ENCODE measurements at regions not wholly inside any gene's neighbourhood (a gene's known extent, or its start where the extent isn't known, plus 50 kb on each side); places are given as distances from the start of the nearest gene placed in this dataset.
"Not testable (repeated sequence)": the region's sequence is repeated elsewhere in the genome, so short reads cannot be mapped to it uniquely, and the experiment has no call there.

DNA sequence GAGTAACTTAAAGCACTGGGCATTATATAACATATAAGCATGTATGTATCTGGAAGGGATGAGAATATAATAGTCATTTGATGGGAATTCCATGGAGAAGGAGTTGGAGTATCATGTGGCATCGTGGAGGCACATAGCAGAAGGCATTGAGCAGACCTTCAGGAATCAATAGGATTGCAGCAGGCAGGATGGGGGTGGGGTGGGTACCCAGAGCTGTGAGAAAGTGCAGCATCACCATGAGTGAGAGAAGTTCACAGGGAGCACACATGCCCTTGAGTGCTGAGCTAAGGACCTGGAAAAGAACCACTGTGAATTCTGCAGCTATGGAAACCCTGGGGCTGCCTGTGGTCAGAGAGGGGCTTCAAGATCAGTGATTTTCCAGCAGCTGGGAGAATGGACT is 57.3 kb downstream of the MED10 start:
- intact Hi-C loops (cut with micrococcal nuclease): no loop called here

DNA sequence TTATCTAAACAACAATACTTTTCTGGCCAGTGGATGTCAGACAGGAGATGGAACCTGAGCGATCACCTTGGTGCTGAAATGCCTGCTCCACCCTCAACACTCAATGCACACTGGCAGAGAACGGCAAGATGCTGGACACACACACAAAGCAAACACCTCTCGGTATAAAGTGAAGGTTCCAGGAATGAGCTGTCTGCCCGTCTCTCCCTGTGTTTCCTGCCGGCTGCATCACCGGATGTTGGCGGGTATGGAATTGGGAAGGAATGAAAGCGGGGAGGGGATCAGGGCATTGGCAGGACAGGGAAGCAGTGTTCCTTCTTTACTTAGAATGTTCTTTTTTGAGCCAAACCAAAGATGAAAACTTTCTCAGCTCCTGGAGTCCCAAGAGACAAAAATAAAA is 59.2 kb downstream of the MED10 start:
- intact Hi-C loops (cut with micrococcal nuclease): no loop called here

- intact Hi-C loops (cut with micrococcal nuclease): no loop called here
Measured at GRCh38 chr5:6317116-6317798, 61.1 kb downstream of the MED10 start.

DNA sequence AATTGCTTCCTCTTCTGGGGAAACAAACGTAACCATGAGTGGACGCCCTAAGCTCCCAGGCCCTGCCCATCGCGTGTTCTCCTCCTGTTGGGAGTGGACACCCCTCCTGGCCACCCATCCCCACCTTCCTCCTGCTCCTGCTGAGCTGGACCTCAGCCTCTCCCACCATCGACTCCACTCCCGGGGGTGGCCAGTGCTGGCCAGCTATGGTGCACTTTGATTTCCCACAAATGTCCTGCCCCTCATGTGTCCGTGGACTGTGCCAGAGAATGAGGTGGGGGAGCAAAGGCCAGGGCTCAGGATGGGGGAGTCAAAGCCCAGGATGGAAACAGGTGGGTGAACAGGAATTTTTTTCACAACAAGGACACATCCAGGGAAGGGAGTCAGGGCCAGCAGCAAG is 62.8 kb downstream of the MED10 start:
- intact Hi-C loops (cut with micrococcal nuclease): no loop called here

DNA sequence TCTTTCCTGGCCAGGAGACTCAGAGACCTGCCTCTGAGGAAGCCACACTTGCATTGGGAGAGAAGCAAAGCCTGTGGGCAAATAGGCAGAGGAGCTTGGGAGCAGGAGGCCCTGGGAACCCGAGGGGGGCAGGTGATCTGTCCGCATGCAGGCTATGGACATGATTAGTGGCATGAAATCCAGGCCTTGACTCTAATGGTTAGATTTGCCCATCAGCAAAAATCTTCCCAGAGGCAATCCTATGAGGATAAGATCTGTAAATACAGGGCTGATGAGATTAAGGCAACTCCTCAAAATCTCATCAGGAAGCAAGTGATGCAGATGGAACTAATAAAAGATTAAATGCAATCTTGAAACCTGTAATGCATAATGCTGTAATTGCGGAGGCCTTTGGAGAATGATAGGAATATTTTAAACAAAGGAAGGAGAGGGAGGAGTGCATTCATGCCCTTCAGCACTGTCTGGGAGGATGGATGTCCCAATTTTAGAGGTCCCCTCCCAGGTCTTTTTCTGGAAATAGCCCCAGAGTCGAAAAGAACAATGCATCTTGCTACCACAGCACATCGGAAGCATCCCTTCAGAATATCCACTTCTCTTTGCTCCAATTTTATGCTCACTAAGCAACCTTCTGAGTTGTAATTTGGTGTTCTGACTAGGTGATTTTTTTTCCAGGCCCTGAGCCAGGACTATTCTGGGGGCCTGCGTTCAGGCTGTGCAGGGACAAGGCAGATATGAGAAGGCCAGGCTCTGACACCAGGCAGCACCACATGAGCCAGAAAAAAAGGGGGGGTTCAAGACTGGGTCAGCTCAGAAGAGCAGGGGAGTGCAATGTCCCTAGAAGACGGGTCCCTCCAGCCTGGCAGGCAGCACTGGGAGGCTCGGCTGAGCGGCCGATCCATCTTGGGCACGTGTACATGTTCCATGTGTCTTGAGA is 66.5 kb downstream of the MED10 start:
- intact Hi-C loops (cut with micrococcal nuclease): no loop called here

GRCh38 chr5:6309949-6310348 is 68.4 kb downstream of the MED10 start:
- intact Hi-C loops (cut with micrococcal nuclease): no loop called here

GRCh38 chr5:6308683-6309082 is 69.7 kb downstream of the MED10 start:
- intact Hi-C loops (cut with micrococcal nuclease): no loop called here

DNA sequence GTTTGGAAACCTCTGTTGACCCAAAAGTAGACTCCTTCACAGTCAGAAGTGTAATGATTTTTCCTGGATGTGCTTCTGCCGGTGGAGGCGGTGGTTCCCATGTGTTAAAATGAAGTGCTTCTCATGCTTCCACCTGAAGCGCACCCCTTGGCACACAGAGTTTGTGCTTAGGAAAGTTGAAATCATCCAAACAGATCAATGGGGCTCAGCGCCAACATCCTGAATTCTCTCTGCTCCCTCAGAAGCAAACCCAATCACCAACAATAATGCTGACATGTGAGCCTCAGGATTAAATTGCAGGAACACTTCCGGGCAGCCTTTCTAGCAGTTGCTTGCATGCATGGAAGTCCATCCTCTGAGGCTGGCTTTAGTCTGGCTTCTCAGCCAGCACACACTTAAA is 71.0 kb downstream of the MED10 start:
- intact Hi-C loops (cut with micrococcal nuclease): no loop called here

GRCh38 chr5:6305853-6306252 is 72.5 kb downstream of the MED10 start:
- intact Hi-C loops (cut with micrococcal nuclease): no loop called here

DNA sequence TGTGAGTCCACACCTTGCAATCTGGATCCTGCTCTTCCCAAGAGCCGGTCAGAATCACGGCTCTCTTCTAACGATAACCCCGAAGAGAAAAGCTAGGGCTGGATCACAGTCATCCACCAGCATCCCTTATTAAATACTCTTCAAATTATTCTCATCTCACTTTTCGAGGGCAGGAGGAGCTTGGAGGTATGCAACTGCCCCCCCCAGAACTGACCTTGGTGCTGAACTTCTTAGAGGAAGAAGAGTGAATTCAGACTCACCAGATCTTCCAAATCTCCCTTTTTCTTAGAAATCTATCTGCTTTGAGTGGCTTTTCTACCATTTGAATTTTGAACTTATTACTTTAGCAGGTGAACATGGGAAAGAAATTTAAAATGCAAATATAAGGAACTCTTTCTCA is 75.7 kb downstream of the MED10 start:
- intact Hi-C loops (cut with micrococcal nuclease): no loop called here

- intact Hi-C loops (cut with micrococcal nuclease): no loop called here
Measured at GRCh38 chr5:6302075-6302474, 76.3 kb downstream of the MED10 start.

- intact Hi-C loops (cut with micrococcal nuclease): loop anchor here (10.0 kb wide), 1 partner anchor 802 kb away; no protein-coding TSS in a partner anchor
Measured at GRCh38 chr5:6296524-6296923, 81.8 kb downstream of the MED10 start.

- intact Hi-C loops (cut with micrococcal nuclease): loop anchor here (1.0 to 10.0 kb wide), 4 partner anchors 145 to 797 kb away; no protein-coding TSS in a partner anchor
Measured at GRCh38 chr5:6291961-6292360, 86.4 kb downstream of the MED10 start.

DNA sequence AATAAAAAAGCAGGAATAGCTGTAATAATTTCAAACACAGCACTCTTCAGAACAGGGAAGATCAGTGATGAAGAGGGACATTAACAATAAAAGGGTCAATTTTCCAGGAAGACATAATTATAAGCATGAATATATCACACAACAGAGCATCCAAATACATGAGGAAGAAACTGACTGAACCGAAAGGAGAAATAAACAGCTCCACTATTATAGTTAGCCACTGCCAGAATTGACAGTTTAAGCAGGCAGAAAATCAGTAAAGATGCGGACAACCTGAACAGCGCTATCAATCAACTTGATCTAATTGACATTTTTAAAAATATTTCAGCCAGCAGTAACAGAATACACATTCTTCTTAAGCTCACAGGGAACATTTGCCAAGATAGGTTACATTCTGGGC is 89.1 kb downstream of the MED10 start:
- intact Hi-C loops (cut with micrococcal nuclease): no loop called here

GRCh38 chr5:6287176-6287575 is 91.2 kb downstream of the MED10 start:
- intact Hi-C loops (cut with micrococcal nuclease): no loop called here

DNA sequence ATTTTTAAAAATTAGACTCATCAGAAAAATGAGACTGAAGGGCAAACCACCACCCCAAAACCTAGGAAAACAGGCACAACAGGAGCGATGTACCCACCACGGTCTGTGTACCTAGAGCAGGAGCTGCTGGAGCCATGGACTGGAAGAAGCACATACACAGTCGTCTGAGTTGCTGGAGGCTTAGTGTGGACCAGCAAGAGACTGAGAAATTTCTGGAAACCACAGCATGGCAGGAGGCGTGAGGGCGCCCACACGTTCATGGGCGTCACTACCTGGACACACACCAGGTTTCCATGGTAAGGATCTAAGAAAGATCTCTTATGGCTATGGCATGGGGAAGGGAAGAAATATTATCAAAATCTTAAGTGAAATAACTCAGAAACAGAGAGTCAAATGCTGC is 91.9 kb downstream of the MED10 start:
- intact Hi-C loops (cut with micrococcal nuclease): no loop called here

GRCh38 chr5:6284491-6284890 is 93.9 kb downstream of the MED10 start:
- intact Hi-C loops (cut with micrococcal nuclease): not testable (repeated sequence)

DNA sequence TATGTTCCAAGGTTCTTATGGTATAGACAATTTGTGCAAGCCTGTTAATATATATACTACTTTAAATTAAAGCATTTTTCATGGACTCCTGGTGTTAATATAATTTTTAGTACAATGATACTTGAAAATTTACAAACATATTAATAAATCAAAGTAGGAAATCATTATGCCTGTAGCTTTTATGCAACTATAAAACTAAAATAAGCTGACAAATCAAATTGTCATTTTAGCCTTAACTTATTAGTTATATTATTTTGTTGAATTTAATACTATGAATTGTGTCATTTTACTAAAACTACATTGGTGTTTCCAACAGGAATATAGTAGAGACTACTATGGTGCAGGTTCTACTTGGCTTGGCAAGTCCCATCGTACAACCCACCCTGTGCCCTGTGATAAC is 96.0 kb downstream of the MED10 start:
- intact Hi-C loops (cut with micrococcal nuclease): no loop called here

DNA sequence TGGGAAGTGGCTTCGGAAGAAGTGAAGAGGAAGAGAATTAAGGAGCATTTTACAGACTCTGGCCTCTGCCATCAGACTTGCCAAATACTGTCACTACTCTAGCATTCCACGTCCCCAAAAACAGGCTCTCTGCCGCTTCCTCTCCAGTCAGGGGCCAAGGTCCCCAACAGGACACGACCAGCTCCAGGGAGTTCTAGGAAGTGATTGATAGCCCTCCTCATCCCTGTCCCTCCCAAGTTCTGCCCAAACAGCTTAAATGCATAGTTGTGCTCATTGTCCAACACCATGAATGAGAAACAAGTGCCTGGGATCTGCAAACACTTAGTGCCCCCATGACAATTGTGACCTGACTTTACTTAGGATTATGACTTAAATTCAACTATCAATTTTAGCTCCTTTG is 96.5 kb downstream of the MED10 start:
- intact Hi-C loops (cut with micrococcal nuclease): no loop called here

DNA sequence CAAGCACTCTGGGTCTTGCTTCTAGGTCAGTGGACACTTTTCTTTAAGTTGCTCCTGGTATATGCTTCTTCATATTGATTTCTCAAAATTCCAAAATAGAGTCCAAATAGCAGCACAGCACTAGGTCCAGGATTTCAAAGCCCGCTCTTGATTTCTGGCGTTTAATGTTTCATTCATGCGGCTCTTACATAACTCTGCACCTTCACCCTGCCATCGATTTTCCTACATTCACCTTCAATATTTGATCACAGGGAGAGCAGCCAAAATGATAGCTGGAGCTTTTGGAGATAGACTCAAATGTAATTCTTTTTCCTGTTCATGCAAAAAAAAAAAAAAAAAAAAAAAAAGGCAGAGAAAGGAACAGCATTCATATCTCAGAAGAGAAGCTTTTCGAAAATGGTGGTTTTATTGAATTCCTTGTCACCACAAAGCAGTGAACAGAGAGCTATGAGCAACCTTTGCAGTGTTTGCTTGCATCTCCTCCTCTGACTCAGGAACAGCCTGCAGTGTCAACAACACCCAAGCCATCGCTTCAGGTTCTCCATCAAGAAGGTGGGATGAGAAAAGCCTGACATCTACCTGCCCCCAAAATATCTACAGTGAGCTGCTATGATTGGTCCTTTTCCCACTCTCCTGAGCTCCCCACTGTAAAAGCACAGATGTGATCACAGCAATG is 97.8 kb downstream of the MED10 start:
- intact Hi-C loops (cut with micrococcal nuclease): no loop called here

DNA sequence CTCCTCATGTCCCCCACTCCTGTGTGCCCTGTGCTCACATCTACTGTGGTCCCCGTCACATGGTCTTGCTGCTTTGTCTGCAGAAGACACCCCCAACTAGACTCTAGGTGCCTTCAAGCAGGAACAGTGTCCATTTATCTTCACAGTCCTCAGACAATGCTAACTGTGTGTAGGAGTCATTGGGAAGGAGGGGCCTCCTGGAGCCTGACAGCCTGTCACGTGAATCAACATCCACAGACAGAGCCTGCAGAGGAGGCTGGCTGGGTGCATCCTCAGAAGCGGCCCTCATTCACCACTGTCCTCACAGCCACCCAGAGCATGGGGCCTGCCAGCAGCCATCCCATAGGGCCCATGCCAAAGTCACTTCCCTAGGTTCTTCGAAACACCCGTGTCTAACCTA is 98.7 kb downstream of the MED10 start:
- intact Hi-C loops (cut with micrococcal nuclease): no loop called here
